DND-41 (cell line): ENCODE measurements at regions not wholly inside any gene's neighbourhood (a gene's known extent, or its start where the extent isn't known, plus 50 kb on each side); places are given as distances from the start of the nearest gene placed in this dataset.

Experiments used
- EZH2 ChIP-seq: IDR thresholded peaks from 3 replicates; pipeline ENCODE4 v1.6.1; 2012; ENCODE audit warnings: borderline replicate concordance, low read depth, mild to moderate bottlenecking, moderate library complexity, low read length, inconsistent platforms; ENCODE audit not compliant: severe bottlenecking
- TF ChIP-seq, protein P1 (sequence below): IDR thresholded peaks from 2 replicates; pipeline ENCODE4 v1.5.1; 2012; ENCODE audit warnings: borderline replicate concordance, low read length, moderate library complexity, mild to moderate bottlenecking; ENCODE audit not compliant: poor library complexity, severe bottlenecking; ENCODE audit errors: extremely low read depth

DNA sequence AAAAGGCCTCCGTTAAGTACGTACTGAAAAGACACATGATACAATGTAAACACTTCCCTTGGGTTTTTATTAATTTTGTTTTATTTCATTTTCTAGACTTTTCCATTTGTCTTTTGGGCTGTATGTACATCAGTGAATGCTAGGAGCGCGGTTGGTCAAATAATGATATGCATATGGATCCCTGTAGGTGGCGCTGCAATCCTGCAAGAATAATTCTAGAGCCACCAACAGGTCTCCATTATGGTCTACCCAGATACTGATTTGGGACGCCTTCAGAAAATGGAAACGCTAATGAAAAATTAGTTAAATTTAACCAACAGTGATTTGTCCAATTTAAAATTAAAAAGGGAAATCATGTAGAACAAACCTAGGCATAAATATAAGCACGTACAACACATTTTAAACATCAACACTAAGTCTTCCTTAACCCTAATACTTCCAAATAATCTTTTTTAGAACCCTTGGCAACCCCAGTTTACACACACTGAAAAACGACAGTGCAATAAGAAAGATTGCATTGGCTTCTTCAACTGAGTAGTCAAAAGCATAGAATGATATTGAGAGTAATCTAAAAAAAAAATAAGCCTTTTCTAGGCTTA lies 433.5 kb downstream of the RFPL4B start:
- TF ChIP-seq, protein P1, sequence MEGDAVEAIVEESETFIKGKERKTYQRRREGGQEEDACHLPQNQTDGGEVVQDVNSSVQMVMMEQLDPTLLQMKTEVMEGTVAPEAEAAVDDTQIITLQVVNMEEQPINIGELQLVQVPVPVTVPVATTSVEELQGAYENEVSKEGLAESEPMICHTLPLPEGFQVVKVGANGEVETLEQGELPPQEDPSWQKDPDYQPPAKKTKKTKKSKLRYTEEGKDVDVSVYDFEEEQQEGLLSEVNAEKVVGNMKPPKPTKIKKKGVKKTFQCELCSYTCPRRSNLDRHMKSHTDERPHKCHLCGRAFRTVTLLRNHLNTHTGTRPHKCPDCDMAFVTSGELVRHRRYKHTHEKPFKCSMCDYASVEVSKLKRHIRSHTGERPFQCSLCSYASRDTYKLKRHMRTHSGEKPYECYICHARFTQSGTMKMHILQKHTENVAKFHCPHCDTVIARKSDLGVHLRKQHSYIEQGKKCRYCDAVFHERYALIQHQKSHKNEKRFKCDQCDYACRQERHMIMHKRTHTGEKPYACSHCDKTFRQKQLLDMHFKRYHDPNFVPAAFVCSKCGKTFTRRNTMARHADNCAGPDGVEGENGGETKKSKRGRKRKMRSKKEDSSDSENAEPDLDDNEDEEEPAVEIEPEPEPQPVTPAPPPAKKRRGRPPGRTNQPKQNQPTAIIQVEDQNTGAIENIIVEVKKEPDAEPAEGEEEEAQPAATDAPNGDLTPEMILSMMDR = peak; percentile 60
- TF ChIP-seq EZH2 = no peak
